SK-N-SH (cell line): ENCODE measurements at regions not wholly inside any gene's neighbourhood (a gene's known extent, or its start where the extent isn't known, plus 50 kb on each side); places are given as distances from the start of the nearest gene placed in this dataset.

ENCODE experiments used
- CTCF ChIA-PET: fragments of 300-600, 350-600 bp; formaldehyde crosslinking; extraction: SDS; loops from one replicate; lab custom pipeline; 2021; lab: Yijun Ruan, JAX
- POLR2A ChIA-PET: fragments of 350-600 bp; sonication (Branson Sonifier 250); formaldehyde crosslinking; extraction: SDS; loops from one replicate; lab custom pipeline; 2020; ENCODE audit warnings: antibody characterized with exemption, inconsistent platforms; lab: Yijun Ruan, JAX
- DNase-seq: peaks from one replicate; pipeline ENCODE4 v3.0.0; 2012
- H2AFZ ChIP-seq: fragments of 200-600 bp; sonication (generic); 2 replicates; pipeline ENCODE4 v1.8.1; 2016; ENCODE audit warnings: antibody characterized with exemption, mild to moderate bottlenecking, low read depth
- H3F3A ChIP-seq: fragments of 200-600 bp; sonication (generic); replicated peaks from 2 replicates; pipeline ENCODE3; 2016; ENCODE audit warnings: antibody characterized with exemption, mild to moderate bottlenecking; ENCODE audit not compliant: insufficient read depth
- H3K27ac ChIP-seq, 2 experiments: fragments of 200-500 bp in 1 of 2; fragments of 200-600 bp in 1 of 2; sonication (Bioruptor generic) in 1 of 2; sonication (generic), shearing (Covaris generic) in 1 of 2; 2 replicates each; pipeline versions ENCODE4 v1.5.1 to v1.6.1; 2014 to 2016; ENCODE audit warnings: low read depth in 2 of 2, inconsistent platforms in 1 of 2, low read length in 1 of 2, mild to moderate bottlenecking in 1 of 2, mixed read lengths in 1 of 2
- H3K27me3 ChIP-seq: fragments of 200-600 bp; sonication (generic), shearing (Covaris generic); 2 replicates; pipeline ENCODE4 v1.6.1; 2016; ENCODE audit warnings: mixed run types; ENCODE audit not compliant: insufficient read depth
- H3K36me3 ChIP-seq, 2 experiments: fragments of 200-500 bp in 1 of 2; fragments of 200-600 bp in 1 of 2; sonication (Bioruptor generic) in 1 of 2; sonication (generic) in 1 of 2; replicated peaks in 1 of 2; 2 replicates each; pipeline versions ENCODE3 to v1.5.1; 2014 to 2016; ENCODE audit warnings: low read length in 1 of 2, mild to moderate bottlenecking in 1 of 2; ENCODE audit not compliant: insufficient read depth in 2 of 2, control insufficient read depth in 1 of 2
- H3K4me1 ChIP-seq, 2 experiments: fragments of 200-500 bp in 1 of 2; fragments of 200-600 bp in 1 of 2; sonication (Bioruptor generic) in 1 of 2; sonication (generic), shearing (Covaris generic) in 1 of 2; 2 replicates each; pipeline versions ENCODE4 v1.5.1 to v1.6.1; 2014 to 2016; ENCODE audit warnings: low read depth in 1 of 2, low read length in 1 of 2, mixed run types in 1 of 2; ENCODE audit not compliant: insufficient read depth in 2 of 2, control insufficient read depth in 1 of 2
- H3K4me2 ChIP-seq: fragments of 200-600 bp; sonication (generic), shearing (Covaris generic); 2 replicates; pipeline ENCODE4 v1.6.1; 2017; ENCODE audit warnings: mixed run types
- H3K4me3 ChIP-seq, 2 experiments: fragments of 200-500 bp in 1 of 2; fragments of 200-600 bp in 1 of 2; sonication (Bioruptor generic) in 1 of 2; sonication (generic), shearing (Covaris generic) in 1 of 2; 2 replicates each; pipeline versions ENCODE4 v1.5.1 to v1.8.1; 2014 to 2016; ENCODE audit warnings: low read depth in 2 of 2, inconsistent platforms in 1 of 2, low read length in 1 of 2, mild to moderate bottlenecking in 1 of 2, mixed read lengths in 1 of 2, moderate library complexity in 1 of 2
- H3K79me2 ChIP-seq: fragments of 200-600 bp; sonication (generic); 2 replicates; pipeline ENCODE4 v1.8.1; 2017; ENCODE audit warnings: mild to moderate bottlenecking; ENCODE audit not compliant: insufficient read depth
- H3K9ac ChIP-seq: fragments of 200-600 bp; sonication (generic); 2 replicates; pipeline ENCODE4 v1.6.1; 2017; ENCODE audit warnings: mixed run types
- H3K9me2 ChIP-seq: fragments of 200-600 bp; sonication (generic); 2 replicates; pipeline ENCODE4 v1.6.1; 2017; ENCODE audit warnings: mixed run types
- H3K9me3 ChIP-seq: fragments of 200-600 bp; sonication (generic); 2 replicates; pipeline ENCODE4 v1.6.1; 2017; ENCODE audit warnings: mixed run types, mild to moderate bottlenecking, moderate library complexity
- H4K20me1 ChIP-seq: fragments of 200-600 bp; sonication (generic); 2 replicates; pipeline ENCODE4 v1.6.1; 2017; ENCODE audit warnings: mild to moderate bottlenecking, mixed run types; ENCODE audit not compliant: insufficient read depth
- CHD2 ChIP-seq: fragments of 150-350 bp; IDR thresholded peaks from 2 replicates; pipeline ENCODE4 v1.6.1; 2018; ENCODE audit warnings: low read length; ENCODE audit not compliant: partially characterized antibody
- EP300 ChIP-seq, 2 experiments: IDR thresholded peaks; 2 replicates each; pipeline versions ENCODE4 v1.4.0 to v1.6.1; 2012; ENCODE audit warnings: borderline replicate concordance in 1 of 2, low read depth in 1 of 2, low read length in 1 of 2
- FOXJ3 ChIP-seq: sonication (generic); formaldehyde crosslinking; IDR thresholded peaks from 2 replicates; pipeline ENCODE4 v1.5.1; 2020; ENCODE audit warnings: mild to moderate bottlenecking, missing genetic modification reagents
- FOXM1 ChIP-seq: IDR thresholded peaks from 2 replicates; pipeline ENCODE4 v1.4.0; 2012; ENCODE audit warnings: low read depth, mild to moderate bottlenecking
- GATA2 ChIP-seq: sonication (generic); formaldehyde crosslinking; IDR thresholded peaks from 2 replicates; pipeline ENCODE4 v1.5.0; 2020; ENCODE audit warnings: mild to moderate bottlenecking, missing genetic modification reagents
- MAX ChIP-seq: IDR thresholded peaks from 2 replicates; pipeline ENCODE4 v1.4.0; 2012; ENCODE audit warnings: low read depth
- MXI1 ChIP-seq: IDR thresholded peaks from 2 replicates; pipeline ENCODE4 v1.6.1; 2012; ENCODE audit warnings: mild to moderate bottlenecking, low read depth, low read length, improper control_type of control experiment
- NFIC ChIP-seq: IDR thresholded peaks from 2 replicates; pipeline ENCODE4 v1.4.0; 2012; ENCODE audit warnings: borderline replicate concordance
- RAD21 ChIP-seq: IDR thresholded peaks from 2 replicates; pipeline ENCODE4 v1.6.1; 2012; ENCODE audit warnings: mild to moderate bottlenecking, low read length
- RCOR1 ChIP-seq: fragments of 150-350 bp; IDR thresholded peaks from 2 replicates; pipeline ENCODE4 v1.6.1; 2017; ENCODE audit warnings: antibody characterized with exemption, low read length
- RXRA ChIP-seq: IDR thresholded peaks from 2 replicates; pipeline ENCODE4 v1.4.0; 2012; ENCODE audit warnings: low read depth, mild to moderate bottlenecking, borderline replicate concordance
- SIN3A ChIP-seq: IDR thresholded peaks from 2 replicates; pipeline ENCODE4 v1.6.1; 2012; ENCODE audit warnings: low read depth, mild to moderate bottlenecking, low read length, moderate library complexity, borderline replicate concordance
- WGBS: methylation state at CpG from one replicate; pipeline ENCODE4 v1.1.6; 2017; ENCODE audit warnings: low lambda C conversion rate; 5-methylcytosine and 5-hydroxymethylcytosine counted together

DNA sequence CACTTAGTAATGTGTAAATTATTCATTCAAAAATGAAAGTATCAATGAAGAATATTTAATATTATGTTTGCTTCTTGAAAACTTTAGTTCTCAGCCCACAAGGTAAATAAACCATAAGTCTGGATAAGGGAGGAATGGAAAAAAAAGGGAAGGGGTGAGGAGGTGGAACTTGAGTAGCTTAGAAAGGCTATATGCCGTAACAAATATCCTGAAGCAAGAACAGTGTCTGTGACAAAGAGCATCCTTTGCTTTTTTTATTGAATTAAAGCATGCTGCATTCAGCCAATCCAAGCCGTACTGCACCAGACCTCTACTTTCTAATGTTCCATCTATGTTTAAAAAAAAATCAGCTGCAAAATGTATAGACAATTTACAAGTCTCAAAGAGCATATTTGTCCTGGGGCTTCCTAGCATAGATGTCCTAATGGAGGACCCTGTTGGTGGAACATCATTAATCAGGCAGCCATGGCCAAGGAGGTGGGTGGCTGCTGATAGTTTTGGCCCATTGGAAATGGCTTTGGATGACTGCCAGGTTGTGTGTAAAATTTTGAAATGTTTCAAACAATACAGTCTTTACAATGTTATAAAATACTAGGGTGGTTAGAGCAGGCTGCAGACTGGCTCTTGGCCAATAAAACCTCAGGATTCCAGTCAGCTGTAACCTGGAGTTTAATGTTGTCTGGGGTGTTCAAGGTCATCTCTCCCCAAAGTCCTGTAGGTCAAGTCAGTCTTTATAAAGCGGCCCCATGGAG lies 895.8 kb upstream of the SOX9 start:
- Histone ChIP-seq H3F3A (no peaks in the 10 kb centered on the region), H4K20me1 (no peaks in the 10 kb centered on the region), H3K9me3 (no peaks in the 10 kb centered on the region), H3K9ac (no peak overlapping the region), H3K4me3 (no peak overlapping the region; a peak in 1 of 4 replicates), H3K4me2 (no peak overlapping the region), H3K27me3 (no peaks in the 10 kb centered on the region), H3K27ac (peak overlapping the region in 1 of 2 experiments; percentile 97; a peak in 2 of 4 replicates), H2AFZ (no peak overlapping the region), H3K79me2 (no peaks in the 10 kb centered on the region), H3K9me2 (no peaks in the 10 kb centered on the region), H3K36me3 (no peaks in the 10 kb centered on the region), H3K4me1 (peaks cover 0 to 10% of the 10 kb centered on the region in 2 experiments; a peak in 2 of 4 replicates)
- CTCF ChIA-PET, result interaction anchor here (0.9 kb wide), 1 partner anchor 14 kb away, joined by 3 read pairs; no protein-coding TSS in a partner anchor
- 51% methylated on average over 3 of the region's 3 CpGs for WGBS
- TF ChIP-seq RAD21 (peak; percentile 25), CHD2 (peak; percentile 50), RCOR1 (peak; percentile 67), MAX (no peak), RXRA (no peak), GATA2 (CRISPR knock-in tag) (peak; percentile 14; the same call in 1 of the 2 replicates), NFIC (peak; percentile 70), EP300 (IDR thresholded peaks at IDR 0.05; ENCODE audit: borderline replicate concordance in 1 of 2, low read depth in 1 of 2, low read length in 1 of 2) (peak in 1 of 2 experiments; percentile 84; a peak in 2 of 4 replicates)
- POLR2A ChIA-PET, result interaction anchor here (0.6 kb wide), 1 partner anchor 57 kb away, joined by 3 read pairs; no protein-coding TSS in a partner anchor
- peak; percentile 59 for DNase-seq

DNA sequence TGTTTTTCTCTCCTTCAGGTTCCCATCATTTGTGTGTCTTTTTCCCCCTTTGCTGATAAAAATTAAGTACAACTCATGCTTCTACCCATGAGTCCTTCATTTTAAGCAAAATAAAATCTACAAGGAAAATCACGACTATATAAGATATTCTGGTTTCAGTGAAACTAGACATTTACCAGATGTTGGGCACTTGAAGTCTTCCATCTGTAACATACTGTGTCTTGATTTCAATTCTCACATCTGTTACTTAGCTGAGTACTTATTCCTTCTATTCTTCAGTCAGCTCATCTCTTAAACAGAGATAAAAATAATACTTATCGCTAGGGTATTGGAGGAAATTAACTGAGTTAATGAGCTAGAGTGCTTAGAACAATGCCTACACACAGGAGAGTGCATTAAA lies 893.0 kb upstream of the SOX9 start:
- Histone ChIP-seq H3K4me3 (no peak overlapping the region), H3K9ac (no peak overlapping the region), H3K9me2 (no peaks in the 10 kb centered on the region), H2AFZ (no peak overlapping the region), H3K36me3 (no peaks in the 10 kb centered on the region), H3K27ac (no peak overlapping the region), H3K9me3 (no peaks in the 10 kb centered on the region), H3K27me3 (no peaks in the 10 kb centered on the region), H3K4me2 (no peak overlapping the region), H3K79me2 (no peaks in the 10 kb centered on the region), H4K20me1 (no peaks in the 10 kb centered on the region), H3F3A (no peaks in the 10 kb centered on the region), H3K4me1 (peaks cover 0 to 10% of the 10 kb centered on the region in 2 experiments; a peak in 2 of 4 replicates)
- DNase-seq, result no peak
- WGBS, result 82% methylated on average over 2 of the region's 2 CpGs
- TF ChIP-seq MXI1, result no peak
- TF ChIP-seq CHD2, result no peak
- TF ChIP-seq SIN3A, result no peak
- no peak for TF ChIP-seq FOXM1
- TF ChIP-seq GATA2 (CRISPR knock-in tag), result no peak
- no peak for TF ChIP-seq FOXJ3 (CRISPR knock-in tag)
- no peak for TF ChIP-seq MAX
- ChIA-PET POLR2A (no interaction called here), CTCF (interaction anchor here (1.1 kb wide), 1 partner anchor 1312 kb away, joined by 3 read pairs; no protein-coding TSS in a partner anchor)
